ENCODE measurements at regions not wholly inside any gene's neighbourhood (a gene's known extent, or its start where the extent isn't known, plus 50 kb on each side); places are given as distances from the start of the nearest gene placed in this dataset.
"Not testable (repeated sequence)": the region's sequence is repeated elsewhere in the genome, so short reads cannot be mapped to it uniquely, and the experiment has no call there.

GRCh38 chr12:17215759-17216570 lies 610.0 kb upstream of the LMO3 start:
- DNase-seq (ENCODE audit: low spot score), result no peak

GRCh38 chr12:17214929-17215328 lies 609.0 kb upstream of the LMO3 start:
- no peak for DNase-seq (ENCODE audit: low spot score)

- no peak for DNase-seq (ENCODE audit: low spot score)
Observed at GRCh38 chr12:17206553-17206952, 600.6 kb upstream of the LMO3 start.

GRCh38 chr12:17204289-17205054 lies 598.5 kb upstream of the LMO3 start:
- DNase-seq (ENCODE audit: low spot score), result no peak

- no peak for DNase-seq (ENCODE audit: low spot score)
Observed at GRCh38 chr12:17203497-17203896, 597.5 kb upstream of the LMO3 start.

- no peak for DNase-seq (ENCODE audit: low spot score)
Observed at GRCh38 chr12:17197971-17198370, 592.0 kb upstream of the LMO3 start.

- DNase-seq (ENCODE audit: low spot score), result no peak
Observed at GRCh38 chr12:17192721-17193120, 586.8 kb upstream of the LMO3 start.

GRCh38 chr12:17169726-17170471 lies 563.9 kb upstream of the LMO3 start:
- no peak for DNase-seq (ENCODE audit: low spot score)

GRCh38 chr12:17159506-17160300 lies 553.7 kb upstream of the LMO3 start:
- no peak for DNase-seq (ENCODE audit: low spot score)

GRCh38 chr12:17158201-17158600 lies 552.2 kb upstream of the LMO3 start:
- DNase-seq (ENCODE audit: low spot score), result no peak

- no peak for DNase-seq (ENCODE audit: low spot score)
Observed at GRCh38 chr12:17151917-17152316, 546.0 kb upstream of the LMO3 start.

- no peak for DNase-seq (ENCODE audit: low spot score)
Observed at GRCh38 chr12:17148706-17149105, 542.7 kb upstream of the LMO3 start.

GRCh38 chr12:17142856-17143255 lies 536.9 kb upstream of the LMO3 start:
- no peak for DNase-seq (ENCODE audit: low spot score)

- no peak for DNase-seq (ENCODE audit: low spot score)
Observed at GRCh38 chr12:17139931-17140330, 534.0 kb upstream of the LMO3 start.

- DNase-seq (ENCODE audit: low spot score), result no peak
Observed at GRCh38 chr12:17137396-17137795, 531.4 kb upstream of the LMO3 start.

GRCh38 chr12:17134315-17134714 lies 528.4 kb upstream of the LMO3 start:
- DNase-seq (ENCODE audit: low spot score), result no peak

- no peak for DNase-seq (ENCODE audit: low spot score)
Observed at GRCh38 chr12:17132336-17132735, 526.4 kb upstream of the LMO3 start.

- not testable (repeated sequence) for DNase-seq (ENCODE audit: low spot score)
Observed at GRCh38 chr12:17116538-17116937, 510.6 kb upstream of the LMO3 start.

GRCh38 chr12:17110316-17110715 lies 504.4 kb upstream of the LMO3 start:
- no peak for DNase-seq (ENCODE audit: low spot score)

GRCh38 chr12:17108877-17109541 lies 503.0 kb upstream of the LMO3 start:
- DNase-seq (ENCODE audit: low spot score), result no peak

GRCh38 chr12:17104801-17105200 lies 498.8 kb upstream of the LMO3 start:
- no peak for DNase-seq (ENCODE audit: low spot score)

All from HuH-7.5 (cell line).